ENCODE measurements at regions not wholly inside any gene's neighbourhood (a gene's known extent, or its start where the extent isn't known, plus 50 kb on each side); places are given as distances from the start of the nearest gene placed in this dataset.

GRCh38 chr16:77551357-77551756, 116.5 kb upstream of the ADAMTS18 start:
- Histone ChIP-seq H3K79me2 (ENCODE audit: insufficient read depth, low read length) (no peaks in the 10 kb centered on the region), H2AFZ (ENCODE audit: low read length) (no peak overlapping the region), H4K20me1 (ENCODE audit: insufficient read depth, low read length) (no peaks in the 10 kb centered on the region), H3K27me3 (ENCODE audit: control insufficient read depth in 1 of 2, insufficient read depth in 2 of 2, low read length in 2 of 2) (peaks cover 1 to 6% of the 10 kb centered on the region in 2 experiments; a peak in 1 of 5 replicates), H3K9me3 (ENCODE audit: low read length) (no peaks in the 10 kb centered on the region), H3K4me2 (ENCODE audit: low read depth, low read length) (no peak overlapping the region), H3K4me3 (replicated peaks in 1 of 3; ENCODE audit: insufficient read depth in 1 of 3, low read depth in 2 of 3, low read length in 3 of 3) (no peak overlapping the region), H3K36me3 (replicated peaks in 1 of 2; ENCODE audit: control insufficient read depth in 1 of 2, insufficient read depth in 2 of 2, low read length in 2 of 2) (no peaks in the 10 kb centered on the region), H3K4me1 (ENCODE audit: insufficient read depth, low read length) (peaks cover 7% of the 10 kb centered on the region; the same call in 1 of the 2 replicates), H3K27ac (ENCODE audit: extremely low read length, insufficient read depth, low read length) (no peak overlapping the region), H3K9ac (ENCODE audit: insufficient read depth, low read depth, low read length) (no peak overlapping the region)
- WGBS (ENCODE audit: low lambda C conversion rate) = 0% methylated on average over 2 of the region's 2 CpGs
- CTCF ChIA-PET (ENCODE audit: low intra/inter-chr PET ratio, low total read pairs) = no interaction called here
- no peak for FAIRE-seq
- DNase-seq (ENCODE audit: low spot score) = no peak
- POLR2A ChIA-PET = no interaction called here
- no TSS peak for BruUV-seq (replicated peaks)
- TF ChIP-seq POLR2AphosphoS2 (IDR thresholded peaks at IDR 0.05; ENCODE audit: low read depth, low read length) = no peak
- TF ChIP-seq ZFP1 (CRISPR knock-in tag; IDR thresholded peaks at IDR 0.05) = no peak
- TF ChIP-seq ZNF292 (CRISPR knock-in tag; IDR thresholded peaks at IDR 0.05; ENCODE audit: borderline replicate concordance, low read depth) = no peak
- TF ChIP-seq ZNF34 (CRISPR knock-in tag; IDR thresholded peaks at IDR 0.05; ENCODE audit: borderline replicate concordance) = no peak
- TF ChIP-seq SMARCC2 (IDR thresholded peaks at IDR 0.05) = no peak
- TF ChIP-seq NBN (conservative IDR thresholded peaks at IDR 0.05) = no peak
- no peak for TF ChIP-seq NR2F2 (IDR thresholded peaks at IDR 0.05; ENCODE audit: borderline replicate concordance, low read depth)
- TF ChIP-seq ZC3H4 (CRISPR knock-in tag; IDR thresholded peaks at IDR 0.05; ENCODE audit: borderline replicate concordance) = no peak
- no peak for TF ChIP-seq ZNF430 (CRISPR knock-in tag; IDR thresholded peaks at IDR 0.05)
- TF ChIP-seq ZBTB38 (CRISPR knock-in tag; IDR thresholded peaks at IDR 0.05) = no peak
- no peak for TF ChIP-seq ZNF816 (CRISPR knock-in tag; IDR thresholded peaks at IDR 0.05; ENCODE audit: borderline replicate concordance)
- ATAC-seq = no peak
- intact Hi-C loops (cut with micrococcal nuclease; ENCODE audit: unreplicated experiment) = no loop called here
- in situ Hi-C loops (cut with HindIII; ENCODE audit: extremely low pct_ligation_motif_present, low pct_unique_long_range_greater_than_20kb) = no loop called here

GRCh38 chr16:77553130-77553529, 118.3 kb upstream of the ADAMTS18 start:
- no peaks in the 10 kb centered on the region for H3K79me2 ChIP-seq (ENCODE audit: insufficient read depth, low read length)
- in situ Hi-C loops (cut with HindIII; ENCODE audit: extremely low pct_ligation_motif_present, low pct_unique_long_range_greater_than_20kb) = no loop called here
- TF ChIP-seq ZFP90 (CRISPR knock-in tag; IDR thresholded peaks at IDR 0.05; ENCODE audit: borderline replicate concordance) (no peak), PCBP2 (optimal IDR thresholded peaks at IDR 0.05; ENCODE audit: low read depth, low read length, poor library complexity, severe bottlenecking) (no peak), RAD51 (IDR thresholded peaks at IDR 0.05; ENCODE audit: borderline replicate concordance) (no peak), ZNF850 (CRISPR knock-in tag; conservative IDR thresholded peaks at IDR 0.05) (no peak), TFDP2 (CRISPR knock-in tag; IDR thresholded peaks at IDR 0.05) (no peak), PAX8 (CRISPR knock-in tag; IDR thresholded peaks at IDR 0.05; ENCODE audit: borderline replicate concordance) (no peak), POLR2G (IDR thresholded peaks at IDR 0.05; ENCODE audit: low read depth, low read length) (no peak), TSC22D2 (CRISPR knock-in tag; IDR thresholded peaks at IDR 0.05; ENCODE audit: borderline replicate concordance) (no peak), ZNF788 (CRISPR knock-in tag; IDR thresholded peaks at IDR 0.05; ENCODE audit: borderline replicate concordance) (no peak), SAP130 (CRISPR knock-in tag; IDR thresholded peaks at IDR 0.05; ENCODE audit: low read depth) (no peak), SIN3A (IDR thresholded peaks at IDR 0.05; ENCODE audit: borderline replicate concordance, low read depth, low read length) (no peak)
- no peaks in the 10 kb centered on the region for H3K36me3 ChIP-seq (replicated peaks in 1 of 2; ENCODE audit: control insufficient read depth in 1 of 2, insufficient read depth in 2 of 2, low read length in 2 of 2)
- no peak overlapping the region for H2AFZ ChIP-seq (ENCODE audit: low read length)
- H3K4me2 ChIP-seq (ENCODE audit: low read depth, low read length) = no peak overlapping the region
- ATAC-seq (no peak), DNase-seq (ENCODE audit: low spot score) (no peak), FAIRE-seq (no peak)
- H3K9ac ChIP-seq (ENCODE audit: insufficient read depth, low read depth, low read length) = no peak overlapping the region
- intact Hi-C loops (cut with micrococcal nuclease; ENCODE audit: unreplicated experiment) = no loop called here
- no TSS peak for BruUV-seq (replicated peaks)
- CTCF ChIA-PET (ENCODE audit: low intra/inter-chr PET ratio, low total read pairs) = no interaction called here
- 36% methylated on average over 9 of the region's 9 CpGs for WGBS (ENCODE audit: low lambda C conversion rate)
- no peak overlapping the region for H3K27ac ChIP-seq (ENCODE audit: extremely low read length, insufficient read depth, low read length)
- H3K4me3 ChIP-seq (replicated peaks in 1 of 3; ENCODE audit: insufficient read depth in 1 of 3, low read depth in 2 of 3, low read length in 3 of 3) = no peak overlapping the region
- H4K20me1 ChIP-seq (ENCODE audit: insufficient read depth, low read length) = no peaks in the 10 kb centered on the region
- POLR2A ChIA-PET = no interaction called here
- peaks cover 1 to 6% of the 10 kb centered on the region in 2 experiments; a peak in 1 of 5 replicates for H3K27me3 ChIP-seq (ENCODE audit: control insufficient read depth in 1 of 2, insufficient read depth in 2 of 2, low read length in 2 of 2)
- peaks cover 8% of the 10 kb centered on the region; the same call in 1 of the 2 replicates for H3K4me1 ChIP-seq (ENCODE audit: insufficient read depth, low read length)
- H3K9me3 ChIP-seq (ENCODE audit: low read length) = no peaks in the 10 kb centered on the region

All from HepG2 (cell line).